Thoracic aorta (tissue), 2 donors: ENCODE measurements at regions not wholly inside any gene's neighbourhood (a gene's known extent, or its start where the extent isn't known, plus 50 kb on each side); places are given as distances from the start of the nearest gene placed in this dataset.

Experiments used
- ATAC-seq: fragments of 150-250 bp; one replicate; pipeline ENCODE4 v1.8.0; 2017; ENCODE audit warnings: low read depth; ENCODE audit not compliant: insufficient number of reproducible peaks, low FRiP score
- DNase-seq: peaks from one replicate; pipeline ENCODE4 v3.0.0-alpha.2; 2020; ENCODE audit warnings: low spot score
- H3K27ac ChIP-seq, 2 donors: fragments of 200-600 bp; sonication (generic); 1 replicate in 1 of 2; 2 replicates in 1 of 2; pipeline ENCODE4 v1.5.1; 2016; ENCODE audit warnings: mild to moderate bottlenecking in 2 of 2, moderate library complexity in 2 of 2
- H3K27me3 ChIP-seq: fragments of 200-600 bp; sonication (generic); replicated peaks from 2 replicates; pipeline ENCODE4 v1.6.0; 2016; ENCODE audit warnings: mild to moderate bottlenecking; ENCODE audit not compliant: insufficient read depth
- H3K36me3 ChIP-seq: fragments of 200-600 bp; sonication (generic); one replicate; pipeline ENCODE4 v1.5.1; 2016
- H3K4me1 ChIP-seq, 2 donors: fragments of 200-600 bp; sonication (generic); 1 replicate in 1 of 2; 2 replicates in 1 of 2; pipeline versions ENCODE4 v1.5.1 to v1.6.0; 2016; ENCODE audit warnings: low read depth in 2 of 2, mild to moderate bottlenecking in 1 of 2; ENCODE audit not compliant: control insufficient read depth in 1 of 2
- H3K4me3 ChIP-seq: fragments of 200-600 bp; sonication (generic); 2 replicates; pipeline ENCODE4 v1.5.1; 2016; ENCODE audit warnings: mild to moderate bottlenecking
- H3K9me3 ChIP-seq: fragments of 200-600 bp; sonication (generic); 2 replicates; pipeline ENCODE4 v1.5.1; 2016
- TF ChIP-seq, protein P1 (sequence below): fragments of 200-600 bp; sonication (generic); IDR thresholded peaks from one replicate; pipeline ENCODE4 v1.5.1; 2019; ENCODE audit warnings: antibody characterized with exemption

DNA sequence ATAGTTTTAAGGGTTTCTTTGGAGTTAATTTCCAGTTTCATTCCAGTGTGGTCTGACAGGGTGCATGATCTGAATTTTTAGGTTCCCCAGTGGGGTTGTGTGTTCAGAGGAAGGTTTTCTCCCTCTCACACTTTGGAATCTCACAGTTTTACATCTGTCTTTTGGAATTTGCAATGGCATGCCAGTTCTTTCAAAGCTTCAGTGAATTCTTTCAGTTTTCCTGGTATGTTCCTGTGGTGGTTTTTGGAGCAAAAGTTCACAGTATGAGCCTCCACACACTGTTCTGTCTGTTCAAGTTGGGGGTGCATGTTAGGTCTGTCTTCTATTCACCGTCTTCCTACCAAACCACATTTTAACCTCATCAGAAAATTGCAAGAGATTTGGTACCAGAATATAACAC lies 624.2 kb downstream of the KCTD16 start:
- no peak for DNase-seq
- Histone ChIP-seq H3K9me3 (no peaks in the 10 kb centered on the region), H3K4me3 (no peak overlapping the region), H3K27ac (no peak overlapping the region), H3K4me1 (no peaks in the 10 kb centered on the region), H3K27me3 (no peaks in the 10 kb centered on the region), H3K36me3 (no peaks in the 10 kb centered on the region)
- no peak for ATAC-seq
- TF ChIP-seq, protein P1, sequence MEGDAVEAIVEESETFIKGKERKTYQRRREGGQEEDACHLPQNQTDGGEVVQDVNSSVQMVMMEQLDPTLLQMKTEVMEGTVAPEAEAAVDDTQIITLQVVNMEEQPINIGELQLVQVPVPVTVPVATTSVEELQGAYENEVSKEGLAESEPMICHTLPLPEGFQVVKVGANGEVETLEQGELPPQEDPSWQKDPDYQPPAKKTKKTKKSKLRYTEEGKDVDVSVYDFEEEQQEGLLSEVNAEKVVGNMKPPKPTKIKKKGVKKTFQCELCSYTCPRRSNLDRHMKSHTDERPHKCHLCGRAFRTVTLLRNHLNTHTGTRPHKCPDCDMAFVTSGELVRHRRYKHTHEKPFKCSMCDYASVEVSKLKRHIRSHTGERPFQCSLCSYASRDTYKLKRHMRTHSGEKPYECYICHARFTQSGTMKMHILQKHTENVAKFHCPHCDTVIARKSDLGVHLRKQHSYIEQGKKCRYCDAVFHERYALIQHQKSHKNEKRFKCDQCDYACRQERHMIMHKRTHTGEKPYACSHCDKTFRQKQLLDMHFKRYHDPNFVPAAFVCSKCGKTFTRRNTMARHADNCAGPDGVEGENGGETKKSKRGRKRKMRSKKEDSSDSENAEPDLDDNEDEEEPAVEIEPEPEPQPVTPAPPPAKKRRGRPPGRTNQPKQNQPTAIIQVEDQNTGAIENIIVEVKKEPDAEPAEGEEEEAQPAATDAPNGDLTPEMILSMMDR = no peak

DNA sequence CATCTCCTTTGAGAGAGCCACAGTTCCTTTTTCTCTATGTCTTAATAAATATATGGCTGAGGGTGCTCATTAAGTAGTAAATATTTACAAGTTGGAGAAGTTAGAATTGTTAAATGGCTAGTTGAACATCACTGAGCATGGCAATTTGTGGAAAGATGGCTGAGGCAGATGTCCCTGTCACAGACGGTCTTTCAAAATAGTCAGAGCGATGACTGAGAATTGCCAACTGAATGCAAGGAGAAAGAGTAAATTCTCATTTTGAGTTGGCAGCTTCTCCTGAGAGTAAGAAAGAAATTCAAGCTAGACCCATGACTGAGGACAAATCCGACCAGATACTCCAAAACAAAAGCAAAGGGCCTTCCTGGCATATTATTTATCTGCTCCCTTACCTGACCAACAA lies 617.9 kb downstream of the KCTD16 start:
- Histone ChIP-seq H3K9me3 (no peaks in the 10 kb centered on the region), H3K27me3 (no peaks in the 10 kb centered on the region), H3K4me3 (no peak overlapping the region), H3K27ac (no peak overlapping the region), H3K4me1 (no peaks in the 10 kb centered on the region), H3K36me3 (no peaks in the 10 kb centered on the region)
- no peak for DNase-seq
- TF ChIP-seq, protein P1 = no peak
- ATAC-seq = no peak

DNA sequence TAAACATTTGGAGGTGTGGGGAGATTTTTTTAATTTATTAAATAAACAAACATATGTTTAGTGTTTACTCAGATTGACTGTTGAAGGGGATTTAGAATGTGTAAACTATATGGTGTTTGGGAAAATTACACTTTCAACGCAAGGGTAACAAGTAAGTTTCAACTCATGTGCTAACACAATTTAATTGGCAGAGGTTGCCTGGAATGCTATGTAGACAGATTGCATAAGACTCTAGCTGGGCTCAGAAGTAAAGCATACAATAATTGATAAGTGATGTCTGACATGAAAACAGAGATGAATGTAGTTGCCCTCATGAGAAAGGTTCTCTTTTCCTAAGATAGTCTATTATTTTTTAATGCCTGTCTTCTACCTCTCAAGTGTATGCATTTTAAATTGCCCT lies 617.4 kb downstream of the KCTD16 start:
- no peak for DNase-seq
- H3K4me3 ChIP-seq = no peak overlapping the region
- TF ChIP-seq, protein P1 = no peak
- no peak for ATAC-seq
- no peak overlapping the region for H3K27ac ChIP-seq
- no peaks in the 10 kb centered on the region for H3K27me3 ChIP-seq
- no peaks in the 10 kb centered on the region for H3K36me3 ChIP-seq
- no peaks in the 10 kb centered on the region for H3K4me1 ChIP-seq
- no peaks in the 10 kb centered on the region for H3K9me3 ChIP-seq

DNA sequence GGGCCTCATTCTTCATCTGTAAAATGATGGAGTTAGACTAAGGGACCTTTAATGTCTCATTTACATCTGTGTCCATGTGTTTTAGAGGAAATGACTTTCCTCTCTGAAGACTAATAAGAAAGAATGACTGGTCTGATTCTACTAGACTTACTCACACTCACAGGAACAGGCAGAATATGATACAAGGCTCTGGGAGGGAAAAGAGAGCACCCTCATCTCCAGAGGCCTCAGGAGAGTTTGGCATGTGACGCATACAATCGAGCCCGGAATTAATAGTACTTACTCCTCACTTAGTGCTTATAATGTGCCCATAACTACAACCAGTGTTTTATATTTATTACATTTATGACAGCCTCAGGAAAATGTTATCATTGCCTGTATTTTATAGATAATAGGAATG lies 608.7 kb downstream of the KCTD16 start:
- Histone ChIP-seq H3K36me3 (no peaks in the 10 kb centered on the region), H3K27me3 (no peaks in the 10 kb centered on the region), H3K4me1 (no peaks in the 10 kb centered on the region), H3K4me3 (no peak overlapping the region), H3K27ac (no peak overlapping the region), H3K9me3 (no peaks in the 10 kb centered on the region)
- DNase-seq = no peak
- no peak for ATAC-seq
- TF ChIP-seq, protein P1 = no peak

DNA sequence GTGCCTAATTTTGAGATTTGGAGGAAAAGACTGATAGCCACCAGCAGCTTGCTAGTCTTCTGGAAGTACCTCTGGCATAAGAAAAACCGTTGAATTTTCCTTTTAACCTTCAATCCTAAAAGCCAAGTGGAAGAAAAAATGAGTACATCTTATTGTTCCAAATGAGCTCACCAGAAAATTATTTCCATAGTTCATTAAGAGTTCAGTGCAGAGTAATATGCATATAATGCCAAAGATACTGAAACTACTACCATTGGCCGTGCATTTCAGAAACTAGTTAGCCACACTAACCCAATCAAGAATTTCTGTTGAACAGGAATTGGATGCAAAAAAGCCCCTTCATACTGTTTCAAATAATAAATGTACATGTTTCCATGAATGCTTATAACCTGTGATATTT lies 607.9 kb downstream of the KCTD16 start:
- H3K27me3 ChIP-seq = no peaks in the 10 kb centered on the region
- no peaks in the 10 kb centered on the region for H3K36me3 ChIP-seq
- no peak for ATAC-seq
- TF ChIP-seq, protein P1 = no peak
- no peaks in the 10 kb centered on the region for H3K9me3 ChIP-seq
- no peak overlapping the region for H3K4me3 ChIP-seq
- no peak overlapping the region for H3K27ac ChIP-seq
- no peak for DNase-seq
- H3K4me1 ChIP-seq = no peaks in the 10 kb centered on the region
